Right lobe of liver (tissue), 6 donors: ENCODE measurements at regions not wholly inside any gene's neighbourhood (a gene's known extent, or its start where the extent isn't known, plus 50 kb on each side); places are given as distances from the start of the nearest gene placed in this dataset.
A peak's percentile ranks its signal among the peaks of the same experiment; 100 is the strongest.

ENCODE experiments used
- ATAC-seq, 4 donors: fragments of 200-7000 bp; cut with Tn5 transposase; one replicate each; pipeline ENCODE4 v1.9.1; 2020; ENCODE audit warnings: mild to moderate bottlenecking in 4 of 4, moderate library complexity in 4 of 4
- DNase-seq, 3 donors: peaks; one replicate each; pipeline ENCODE4 v3.0.0-alpha.2; 2020
- H3K27ac ChIP-seq, 3 donors: fragments of 200-600 bp; one replicate each; pipeline ENCODE4 v1.8.0; 2022
- H3K27me3 ChIP-seq, 2 donors: fragments of 200-600 bp; one replicate each; pipeline ENCODE4 v1.8.0; 2022
- H3K36me3 ChIP-seq, 4 donors: fragments of 200-600 bp; sonication (generic) in 1 of 4; one replicate each; pipeline versions ENCODE4 v1.5.1 to v1.8.0; 2017 to 2022; ENCODE audit warnings: control low read depth in 1 of 4
- H3K4me1 ChIP-seq, 4 donors: fragments of 200-600 bp; sonication (generic) in 1 of 4; one replicate each; pipeline versions ENCODE4 v1.5.1 to v1.8.0; 2017 to 2022; ENCODE audit warnings: control low read depth in 1 of 4
- H3K4me3 ChIP-seq, 3 donors: fragments of 200-600 bp; one replicate each; pipeline ENCODE4 v1.8.0; 2022
- H3K9me3 ChIP-seq, 4 donors: fragments of 200-600 bp; sonication (generic) in 1 of 4; one replicate each; pipeline versions ENCODE4 v1.5.1 to v1.8.0; 2017 to 2022; ENCODE audit warnings: control low read depth in 1 of 4
- POLR2A ChIP-seq: fragments of 450-650 bp; IDR thresholded peaks from one replicate; pipeline ENCODE4 v1.6.1; 2017; ENCODE audit warnings: antibody characterized with exemption, mild to moderate bottlenecking
- WGBS: methylation state at CpG from one replicate; pipeline ENCODE4 v1.1.6; 2018; ENCODE audit warnings: low coverage, low lambda C conversion rate; ENCODE audit not compliant: insufficient coverage; ENCODE audit errors: missing lambda C conversion rate; 5-methylcytosine and 5-hydroxymethylcytosine counted together
- intact Hi-C, 2 donors: fragments of 100-400 bp; cut with DNase I; formaldehyde crosslinking; loops; one replicate each; pipeline versions ENCODE4 v1.11.2 to v1.14.1; 2022
- TF ChIP-seq, protein P1 (sequence below), 4 donors: fragments of 200-600 bp in 3 of 4; fragments of 450-650 bp in 1 of 4; IDR thresholded peaks; one replicate each; pipeline versions ENCODE4 v1.5.1 to v1.8.0; 2016 to 2022; ENCODE audit warnings: antibody characterized with exemption in 4 of 4, mild to moderate bottlenecking in 2 of 4
- donor health status: DM: no; HTN: yes; CAD: no.
- donor health status: DM: no; HTN: no; CAD: no.
- donor health status: DM: no; HTN: no; CAD: no.
- donor health status: DM: no; HTN: yes; CAD: no.
- donor health status: DM: no; HTN: yes; CAD: no.

DNA sequence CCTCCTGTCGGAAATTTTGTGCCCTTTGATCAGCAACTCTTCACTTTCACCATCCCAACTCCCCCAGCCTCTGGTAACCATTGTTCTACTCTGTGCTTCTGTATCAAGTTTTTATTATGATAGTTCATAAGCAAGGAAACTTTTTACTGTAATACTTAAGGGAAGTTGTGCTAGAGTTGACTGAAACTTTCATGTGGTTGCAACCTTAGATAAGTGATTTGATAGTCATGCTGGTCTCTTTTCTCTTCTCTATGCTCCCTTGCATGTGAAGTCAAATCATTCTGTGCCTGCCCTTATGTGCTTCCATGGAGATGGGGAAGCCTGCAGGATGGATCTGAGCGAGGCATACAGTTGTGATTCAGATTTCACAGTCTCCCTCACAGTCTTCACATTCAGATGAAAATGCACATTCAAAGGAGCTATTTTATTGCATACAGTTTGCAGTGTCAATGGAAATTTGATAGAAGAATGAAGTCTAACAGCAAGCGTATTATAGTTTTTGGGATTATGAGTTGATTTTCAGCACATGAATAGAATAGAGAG lies 1428.3 kb upstream of the TENM3 start:
- 35% methylated on average over 3 of the region's 3 CpGs for WGBS
- H3K27me3 ChIP-seq = no peaks in the 10 kb centered on the region
- no peaks in the 10 kb centered on the region for H3K36me3 ChIP-seq
- H3K27ac ChIP-seq = no peak overlapping the region
- TF ChIP-seq POLR2A = no peak
- TF ChIP-seq, protein P1, sequence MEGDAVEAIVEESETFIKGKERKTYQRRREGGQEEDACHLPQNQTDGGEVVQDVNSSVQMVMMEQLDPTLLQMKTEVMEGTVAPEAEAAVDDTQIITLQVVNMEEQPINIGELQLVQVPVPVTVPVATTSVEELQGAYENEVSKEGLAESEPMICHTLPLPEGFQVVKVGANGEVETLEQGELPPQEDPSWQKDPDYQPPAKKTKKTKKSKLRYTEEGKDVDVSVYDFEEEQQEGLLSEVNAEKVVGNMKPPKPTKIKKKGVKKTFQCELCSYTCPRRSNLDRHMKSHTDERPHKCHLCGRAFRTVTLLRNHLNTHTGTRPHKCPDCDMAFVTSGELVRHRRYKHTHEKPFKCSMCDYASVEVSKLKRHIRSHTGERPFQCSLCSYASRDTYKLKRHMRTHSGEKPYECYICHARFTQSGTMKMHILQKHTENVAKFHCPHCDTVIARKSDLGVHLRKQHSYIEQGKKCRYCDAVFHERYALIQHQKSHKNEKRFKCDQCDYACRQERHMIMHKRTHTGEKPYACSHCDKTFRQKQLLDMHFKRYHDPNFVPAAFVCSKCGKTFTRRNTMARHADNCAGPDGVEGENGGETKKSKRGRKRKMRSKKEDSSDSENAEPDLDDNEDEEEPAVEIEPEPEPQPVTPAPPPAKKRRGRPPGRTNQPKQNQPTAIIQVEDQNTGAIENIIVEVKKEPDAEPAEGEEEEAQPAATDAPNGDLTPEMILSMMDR (IDR thresholded peaks at IDR 0.05) = no peak
- DNase-seq (no peak), ATAC-seq (no peak)
- no peak overlapping the region for H3K4me3 ChIP-seq
- H3K9me3 ChIP-seq = no peaks in the 10 kb centered on the region
- H3K4me1 ChIP-seq = no peaks in the 10 kb centered on the region
- intact Hi-C loops = no loop called here

- no peak overlapping the region for H3K4me3 ChIP-seq
- H3K27ac ChIP-seq = no peak overlapping the region
- no peaks in the 10 kb centered on the region for H3K9me3 ChIP-seq
- WGBS = 38% methylated on average over 6 of the region's 6 CpGs
- no peaks in the 10 kb centered on the region for H3K36me3 ChIP-seq
- intact Hi-C loops = no loop called here
- DNase-seq (no peak), ATAC-seq (no peak)
- no peak for TF ChIP-seq POLR2A
- TF ChIP-seq, protein P1 (IDR thresholded peaks at IDR 0.05) = no peak
- H3K27me3 ChIP-seq = no peaks in the 10 kb centered on the region
- no peaks in the 10 kb centered on the region for H3K4me1 ChIP-seq
These were observed 1425.7 kb upstream of the TENM3 start for GRCh38 chr4:180817529-180817928.

DNA sequence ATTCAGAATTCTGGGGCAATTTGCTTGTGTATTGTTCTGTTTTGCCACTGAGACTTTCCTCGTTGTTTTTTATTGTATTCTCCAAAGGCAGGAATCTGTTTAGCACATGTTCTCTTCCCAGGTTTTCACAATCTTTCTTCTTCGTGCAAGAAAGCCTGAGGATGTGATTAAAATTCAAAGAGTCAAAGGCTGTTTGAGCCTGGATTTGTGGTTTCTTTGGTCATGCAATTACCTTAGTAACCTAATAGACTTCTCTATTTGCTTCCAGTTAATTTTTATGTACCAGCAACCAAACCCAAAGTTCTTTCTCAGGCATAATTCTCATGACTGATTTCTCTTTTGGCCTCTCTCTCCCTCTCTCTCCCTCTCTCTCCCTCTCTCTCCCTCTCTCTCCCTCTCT lies 1420.1 kb upstream of the TENM3 start:
- no peaks in the 10 kb centered on the region for H3K9me3 ChIP-seq
- H3K4me3 ChIP-seq = no peak overlapping the region
- no peaks in the 10 kb centered on the region for H3K27me3 ChIP-seq
- no peak for DNase-seq
- no peaks in the 10 kb centered on the region for H3K36me3 ChIP-seq
- intact Hi-C loops = no loop called here
- ATAC-seq = no peak
- WGBS = 11% methylated on average over 2 of the region's 2 CpGs
- TF ChIP-seq, protein P1 (IDR thresholded peaks at IDR 0.05) = no peak
- no peak for TF ChIP-seq POLR2A
- no peaks in the 10 kb centered on the region for H3K4me1 ChIP-seq
- H3K27ac ChIP-seq = no peak overlapping the region

DNA sequence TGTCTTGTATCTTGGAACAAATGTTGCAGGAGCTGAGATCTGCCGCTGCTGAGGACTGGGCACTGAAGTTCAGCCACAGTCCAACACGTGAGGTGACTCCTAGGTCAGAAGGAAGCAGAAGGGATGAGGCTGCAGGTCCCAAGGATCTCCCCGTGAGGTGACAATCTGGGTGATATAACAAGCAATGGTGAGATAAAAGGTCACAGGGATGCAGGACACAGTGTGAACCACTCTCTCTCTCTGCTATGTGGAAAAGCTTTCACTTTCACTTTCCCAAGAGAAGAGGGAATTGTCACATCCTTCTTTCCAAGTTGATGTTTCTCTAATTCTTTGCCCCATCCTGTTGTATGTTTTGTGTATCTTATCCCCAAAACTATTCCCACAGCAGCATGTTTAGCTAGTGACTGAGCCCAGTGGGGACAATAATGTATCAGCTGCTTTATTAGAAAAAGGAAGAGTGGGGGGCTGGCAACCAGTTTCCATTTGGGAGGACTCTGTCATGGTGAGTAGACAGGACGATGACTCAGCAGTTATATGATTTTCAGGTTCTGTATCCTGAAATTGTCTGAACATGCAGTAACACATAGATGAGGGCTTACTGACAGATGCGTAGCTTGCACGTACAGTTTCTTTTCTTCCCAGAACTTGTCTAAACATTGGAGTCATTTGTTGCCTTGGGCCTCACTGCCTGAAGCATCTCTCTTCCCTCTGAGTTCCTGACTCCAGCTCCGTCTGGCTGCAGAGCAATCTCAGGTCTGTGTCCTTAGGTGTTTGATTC lies 1415.8 kb upstream of the TENM3 start:
- WGBS = 28% methylated on average over 5 of the region's 7 CpGs
- Histone ChIP-seq H3K9me3 (no peaks in the 10 kb centered on the region), H3K27ac (no peak overlapping the region), H3K4me3 (peak overlapping the region in 2 of 3 donors; percentile 23 to 38), H3K36me3 (no peaks in the 10 kb centered on the region), H3K27me3 (no peaks in the 10 kb centered on the region), H3K4me1 (no peaks in the 10 kb centered on the region)
- intact Hi-C loops = no loop called here
- DNase-seq (no peak), ATAC-seq (peak; percentile 88 to 98 (median 91))
- TF ChIP-seq POLR2A = no peak
- TF ChIP-seq, protein P1 (IDR thresholded peaks at IDR 0.05) = no peak
